HEK293 (cell line): ENCODE measurements at regions not wholly inside any gene's neighbourhood (a gene's known extent, or its start where the extent isn't known, plus 50 kb on each side); places are given as distances from the start of the nearest gene placed in this dataset.

ENCODE experiments used
- SETDB1 ChIP-seq: IDR thresholded peaks from one replicate; pipeline ENCODE4 v1.6.1; 2017; ENCODE audit warnings: mild to moderate bottlenecking, low read length, moderate library complexity, mixed read lengths; ENCODE audit not compliant: insufficient read length
- SP3 ChIP-seq: fragments of 450-650 bp; formaldehyde crosslinking; IDR thresholded peaks from 2 replicates; pipeline ENCODE4 v1.5.1; 2016; ENCODE audit warnings: missing biosample characterization, missing genetic modification characterization
- ZBTB17 ChIP-seq: fragments of 450-650 bp; formaldehyde crosslinking; IDR thresholded peaks from 2 replicates; pipeline ENCODE4 v1.5.1; 2016; ENCODE audit warnings: missing biosample characterization, missing genetic modification characterization
- ZBTB7A ChIP-seq: fragments of 450-650 bp; formaldehyde crosslinking; IDR thresholded peaks from 2 replicates; pipeline ENCODE4 v1.5.1; 2016; ENCODE audit warnings: low read depth, missing biosample characterization, missing genetic modification characterization
- ZFP3 ChIP-seq: fragments of 450-650 bp; formaldehyde crosslinking; IDR thresholded peaks from 2 replicates; pipeline ENCODE4 v1.5.1; 2016; ENCODE audit warnings: low read depth, missing biosample characterization, missing genetic modification characterization
- ZNF274 ChIP-seq, 2 experiments: fragments of 200-500 bp in 1 of 2; fragments of 450-650 bp in 1 of 2; sonication (Bioruptor generic) in 1 of 2; formaldehyde crosslinking in 1 of 2; IDR thresholded peaks; 2 replicates each; pipeline versions ENCODE4 v1.5.1 to v1.6.1; 2014 to 2016; ENCODE audit warnings: borderline replicate concordance in 1 of 2, inconsistent platforms in 1 of 2, low read length in 1 of 2, missing biosample characterization in 1 of 2, missing genetic modification characterization in 1 of 2
- ZNF621 ChIP-seq: fragments of 450-650 bp; formaldehyde crosslinking; IDR thresholded peaks from 2 replicates; pipeline ENCODE4 v1.5.1; 2017; ENCODE audit warnings: missing biosample characterization, missing genetic modification characterization
- TF ChIP-seq, protein P1 (sequence below): fragments of 450-650 bp; formaldehyde crosslinking; IDR thresholded peaks from 2 replicates; pipeline ENCODE4 v1.5.1; 2016; ENCODE audit warnings: missing biosample characterization, missing genetic modification characterization
- TF ChIP-seq, protein P2 (sequence below): fragments of 450-650 bp; formaldehyde crosslinking; IDR thresholded peaks from 2 replicates; pipeline ENCODE4 v1.5.1; 2016; ENCODE audit warnings: missing biosample characterization, missing genetic modification characterization
- TF ChIP-seq, protein P3 (sequence below): sonication (generic); formaldehyde crosslinking; IDR thresholded peaks from 2 replicates; pipeline ENCODE4 v1.8.1; 2022; ENCODE audit warnings: mild to moderate bottlenecking, moderate library complexity, missing genetic modification reagents
- TF ChIP-seq, protein P4 (sequence below): fragments of 450-650 bp; formaldehyde crosslinking; IDR thresholded peaks from 2 replicates; pipeline ENCODE4 v1.5.1; 2016; ENCODE audit warnings: missing biosample characterization, missing genetic modification characterization
- TF ChIP-seq, protein P5 (sequence below): fragments of 450-650 bp; formaldehyde crosslinking; IDR thresholded peaks from 2 replicates; pipeline ENCODE4 v1.5.1; 2016; ENCODE audit warnings: missing biosample characterization, missing genetic modification characterization

DNA sequence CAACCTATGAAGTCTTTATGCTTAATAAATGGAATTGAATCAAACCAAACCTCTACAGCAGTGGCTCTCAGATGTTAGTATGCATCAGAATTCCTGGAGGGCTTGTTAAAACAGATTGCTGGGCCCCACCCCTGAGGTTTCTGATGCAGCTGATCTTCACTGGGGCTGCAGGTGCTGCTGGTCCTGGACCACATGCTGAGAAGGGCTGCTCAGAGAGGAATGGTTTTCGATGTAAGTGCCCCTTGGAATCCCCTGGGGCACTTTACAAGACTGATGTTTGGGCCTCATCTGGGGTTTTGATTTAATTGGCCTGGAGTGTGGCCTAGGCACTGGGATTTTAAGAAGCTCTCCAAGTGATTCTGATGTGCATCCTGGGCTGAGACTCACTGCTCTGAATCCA is 403.8 kb upstream of the HS6ST1 start:
- TF ChIP-seq, protein P1, sequence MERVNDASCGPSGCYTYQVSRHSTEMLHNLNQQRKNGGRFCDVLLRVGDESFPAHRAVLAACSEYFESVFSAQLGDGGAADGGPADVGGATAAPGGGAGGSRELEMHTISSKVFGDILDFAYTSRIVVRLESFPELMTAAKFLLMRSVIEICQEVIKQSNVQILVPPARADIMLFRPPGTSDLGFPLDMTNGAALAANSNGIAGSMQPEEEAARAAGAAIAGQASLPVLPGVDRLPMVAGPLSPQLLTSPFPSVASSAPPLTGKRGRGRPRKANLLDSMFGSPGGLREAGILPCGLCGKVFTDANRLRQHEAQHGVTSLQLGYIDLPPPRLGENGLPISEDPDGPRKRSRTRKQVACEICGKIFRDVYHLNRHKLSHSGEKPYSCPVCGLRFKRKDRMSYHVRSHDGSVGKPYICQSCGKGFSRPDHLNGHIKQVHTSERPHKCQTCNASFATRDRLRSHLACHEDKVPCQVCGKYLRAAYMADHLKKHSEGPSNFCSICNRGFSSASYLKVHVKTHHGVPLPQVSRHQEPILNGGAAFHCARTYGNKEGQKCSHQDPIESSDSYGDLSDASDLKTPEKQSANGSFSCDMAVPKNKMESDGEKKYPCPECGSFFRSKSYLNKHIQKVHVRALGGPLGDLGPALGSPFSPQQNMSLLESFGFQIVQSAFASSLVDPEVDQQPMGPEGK (tag by site-specific recombination), result no peak
- TF ChIP-seq ZNF274 (IDR thresholded peaks at IDR 0.05; ENCODE audit: low read length), result no peak
- no peak for TF ChIP-seq ZNF274 (tag by site-specific recombination; IDR thresholded peaks at IDR 0.05; ENCODE audit: borderline replicate concordance)
- TF ChIP-seq, protein P2, sequence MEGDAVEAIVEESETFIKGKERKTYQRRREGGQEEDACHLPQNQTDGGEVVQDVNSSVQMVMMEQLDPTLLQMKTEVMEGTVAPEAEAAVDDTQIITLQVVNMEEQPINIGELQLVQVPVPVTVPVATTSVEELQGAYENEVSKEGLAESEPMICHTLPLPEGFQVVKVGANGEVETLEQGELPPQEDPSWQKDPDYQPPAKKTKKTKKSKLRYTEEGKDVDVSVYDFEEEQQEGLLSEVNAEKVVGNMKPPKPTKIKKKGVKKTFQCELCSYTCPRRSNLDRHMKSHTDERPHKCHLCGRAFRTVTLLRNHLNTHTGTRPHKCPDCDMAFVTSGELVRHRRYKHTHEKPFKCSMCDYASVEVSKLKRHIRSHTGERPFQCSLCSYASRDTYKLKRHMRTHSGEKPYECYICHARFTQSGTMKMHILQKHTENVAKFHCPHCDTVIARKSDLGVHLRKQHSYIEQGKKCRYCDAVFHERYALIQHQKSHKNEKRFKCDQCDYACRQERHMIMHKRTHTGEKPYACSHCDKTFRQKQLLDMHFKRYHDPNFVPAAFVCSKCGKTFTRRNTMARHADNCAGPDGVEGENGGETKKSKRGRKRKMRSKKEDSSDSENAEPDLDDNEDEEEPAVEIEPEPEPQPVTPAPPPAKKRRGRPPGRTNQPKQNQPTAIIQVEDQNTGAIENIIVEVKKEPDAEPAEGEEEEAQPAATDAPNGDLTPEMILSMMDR, result no peak
- TF ChIP-seq, protein P3, sequence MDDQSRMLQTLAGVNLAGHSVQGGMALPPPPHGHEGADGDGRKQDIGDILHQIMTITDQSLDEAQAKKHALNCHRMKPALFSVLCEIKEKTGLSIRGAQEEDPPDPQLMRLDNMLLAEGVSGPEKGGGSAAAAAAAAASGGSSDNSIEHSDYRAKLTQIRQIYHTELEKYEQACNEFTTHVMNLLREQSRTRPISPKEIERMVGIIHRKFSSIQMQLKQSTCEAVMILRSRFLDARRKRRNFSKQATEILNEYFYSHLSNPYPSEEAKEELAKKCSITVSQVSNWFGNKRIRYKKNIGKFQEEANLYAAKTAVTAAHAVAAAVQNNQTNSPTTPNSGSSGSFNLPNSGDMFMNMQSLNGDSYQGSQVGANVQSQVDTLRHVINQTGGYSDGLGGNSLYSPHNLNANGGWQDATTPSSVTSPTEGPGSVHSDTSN (CRISPR knock-in tag), result no peak
- TF ChIP-seq ZFP3, result no peak
- TF ChIP-seq ZNF621 (tag by site-specific recombination), result no peak
- TF ChIP-seq, protein P4, sequence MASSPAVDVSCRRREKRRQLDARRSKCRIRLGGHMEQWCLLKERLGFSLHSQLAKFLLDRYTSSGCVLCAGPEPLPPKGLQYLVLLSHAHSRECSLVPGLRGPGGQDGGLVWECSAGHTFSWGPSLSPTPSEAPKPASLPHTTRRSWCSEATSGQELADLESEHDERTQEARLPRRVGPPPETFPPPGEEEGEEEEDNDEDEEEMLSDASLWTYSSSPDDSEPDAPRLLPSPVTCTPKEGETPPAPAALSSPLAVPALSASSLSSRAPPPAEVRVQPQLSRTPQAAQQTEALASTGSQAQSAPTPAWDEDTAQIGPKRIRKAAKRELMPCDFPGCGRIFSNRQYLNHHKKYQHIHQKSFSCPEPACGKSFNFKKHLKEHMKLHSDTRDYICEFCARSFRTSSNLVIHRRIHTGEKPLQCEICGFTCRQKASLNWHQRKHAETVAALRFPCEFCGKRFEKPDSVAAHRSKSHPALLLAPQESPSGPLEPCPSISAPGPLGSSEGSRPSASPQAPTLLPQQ (tag by site-specific recombination), result no peak
- no peak for TF ChIP-seq ZBTB7A (tag by site-specific recombination)
- TF ChIP-seq, protein P5, sequence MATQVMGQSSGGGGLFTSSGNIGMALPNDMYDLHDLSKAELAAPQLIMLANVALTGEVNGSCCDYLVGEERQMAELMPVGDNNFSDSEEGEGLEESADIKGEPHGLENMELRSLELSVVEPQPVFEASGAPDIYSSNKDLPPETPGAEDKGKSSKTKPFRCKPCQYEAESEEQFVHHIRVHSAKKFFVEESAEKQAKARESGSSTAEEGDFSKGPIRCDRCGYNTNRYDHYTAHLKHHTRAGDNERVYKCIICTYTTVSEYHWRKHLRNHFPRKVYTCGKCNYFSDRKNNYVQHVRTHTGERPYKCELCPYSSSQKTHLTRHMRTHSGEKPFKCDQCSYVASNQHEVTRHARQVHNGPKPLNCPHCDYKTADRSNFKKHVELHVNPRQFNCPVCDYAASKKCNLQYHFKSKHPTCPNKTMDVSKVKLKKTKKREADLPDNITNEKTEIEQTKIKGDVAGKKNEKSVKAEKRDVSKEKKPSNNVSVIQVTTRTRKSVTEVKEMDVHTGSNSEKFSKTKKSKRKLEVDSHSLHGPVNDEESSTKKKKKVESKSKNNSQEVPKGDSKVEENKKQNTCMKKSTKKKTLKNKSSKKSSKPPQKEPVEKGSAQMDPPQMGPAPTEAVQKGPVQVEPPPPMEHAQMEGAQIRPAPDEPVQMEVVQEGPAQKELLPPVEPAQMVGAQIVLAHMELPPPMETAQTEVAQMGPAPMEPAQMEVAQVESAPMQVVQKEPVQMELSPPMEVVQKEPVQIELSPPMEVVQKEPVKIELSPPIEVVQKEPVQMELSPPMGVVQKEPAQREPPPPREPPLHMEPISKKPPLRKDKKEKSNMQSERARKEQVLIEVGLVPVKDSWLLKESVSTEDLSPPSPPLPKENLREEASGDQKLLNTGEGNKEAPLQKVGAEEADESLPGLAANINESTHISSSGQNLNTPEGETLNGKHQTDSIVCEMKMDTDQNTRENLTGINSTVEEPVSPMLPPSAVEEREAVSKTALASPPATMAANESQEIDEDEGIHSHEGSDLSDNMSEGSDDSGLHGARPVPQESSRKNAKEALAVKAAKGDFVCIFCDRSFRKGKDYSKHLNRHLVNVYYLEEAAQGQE (tag by site-specific recombination), result no peak
- no peak for TF ChIP-seq SP3 (tag by site-specific recombination)
- no peak for TF ChIP-seq SETDB1
- TF ChIP-seq ZBTB17 (tag by site-specific recombination), result no peak
